ENCODE measurements at regions not wholly inside any gene's neighbourhood (a gene's known extent, or its start where the extent isn't known, plus 50 kb on each side); places are given as distances from the start of the nearest gene placed in this dataset.

DNA sequence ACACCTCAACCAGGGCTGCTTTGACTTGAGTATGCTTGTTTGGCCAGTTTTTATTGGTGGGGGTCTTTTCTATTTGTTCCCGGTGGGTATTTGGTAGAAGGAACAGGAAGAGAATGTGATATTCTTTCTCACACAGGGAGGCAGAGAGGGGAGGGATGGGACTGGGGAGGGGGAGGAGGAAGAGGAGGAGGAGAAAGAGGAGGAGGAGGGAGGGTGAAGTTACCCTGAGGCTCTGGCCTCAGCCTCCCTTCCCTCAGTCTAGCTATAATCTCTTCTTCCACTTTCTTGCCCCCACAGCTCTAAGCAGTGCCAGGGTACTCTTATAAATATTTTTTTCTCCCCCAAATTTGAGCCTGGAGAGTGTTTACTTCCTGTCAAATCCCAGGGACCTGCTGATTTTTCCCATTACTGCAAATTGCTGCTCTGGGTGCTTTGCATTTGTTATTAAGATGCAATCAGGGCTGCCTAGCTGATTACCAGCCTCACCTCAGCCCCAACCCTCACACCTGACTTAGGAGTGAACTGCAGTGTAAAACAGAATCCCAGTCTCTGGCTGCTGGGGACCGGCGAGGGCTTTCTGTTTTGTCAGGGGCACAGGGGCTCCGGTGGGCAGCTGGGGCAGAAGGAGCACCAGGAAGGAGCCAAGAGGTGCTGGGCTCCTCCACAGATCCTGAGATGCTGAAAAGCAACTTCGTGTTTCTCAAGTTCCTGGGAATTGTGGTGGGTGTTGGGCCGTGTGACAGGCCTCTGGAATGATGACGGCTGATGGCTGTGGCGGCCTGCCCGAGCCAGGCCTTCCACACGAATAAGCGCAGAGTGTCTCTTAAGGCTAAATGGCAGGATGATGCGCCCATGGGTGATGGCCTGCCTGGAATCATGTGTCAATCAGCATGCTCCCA lies 141.4 kb downstream of the CD83 start:
- DNase-seq: no peak

DNA sequence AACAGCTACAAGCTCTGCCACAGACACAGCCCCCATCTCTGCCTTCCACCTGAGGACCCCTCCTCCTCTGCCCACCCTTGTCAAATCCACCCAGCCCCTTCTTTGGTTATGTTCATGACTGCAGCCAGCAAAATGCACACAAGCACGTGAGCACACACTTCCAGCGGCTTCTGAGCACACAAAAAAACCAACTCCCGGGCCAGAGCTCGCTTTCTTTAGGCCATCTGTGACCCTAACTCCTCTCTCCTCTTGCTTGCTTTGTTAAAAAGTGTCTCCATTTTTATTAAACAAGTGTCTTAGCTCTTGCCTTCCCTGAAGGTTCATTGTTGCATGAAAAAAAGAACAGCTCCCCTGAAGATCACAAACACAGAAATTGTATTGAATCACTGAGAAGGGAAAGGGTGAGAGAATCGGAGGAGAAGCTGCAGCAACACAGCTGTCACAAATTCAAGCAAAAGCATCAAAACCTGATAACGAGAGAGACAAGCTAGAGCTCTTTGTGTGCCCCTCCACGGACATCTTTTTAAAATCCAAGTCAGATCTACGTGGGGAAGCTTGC lies 142.1 kb downstream of the CD83 start:
- DNase-seq: no peak

DNA sequence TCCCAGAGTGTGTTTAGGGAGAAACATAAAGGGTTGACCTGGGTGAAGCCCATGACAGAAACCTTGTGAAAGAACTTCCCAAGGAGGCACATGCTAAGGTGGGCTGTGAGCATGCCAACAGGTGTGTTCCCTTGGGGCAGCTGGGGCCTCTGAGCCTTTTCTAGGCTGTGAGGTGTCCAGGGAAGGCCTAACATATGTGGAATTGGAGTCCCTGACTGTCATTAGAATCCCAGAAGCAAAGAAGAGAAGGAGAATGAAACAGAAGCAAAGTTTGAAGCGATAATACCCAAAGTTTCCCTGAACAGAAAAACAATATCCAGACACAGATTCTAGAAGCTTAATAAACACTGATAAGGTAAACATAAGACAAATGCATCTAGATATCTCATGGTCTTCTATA lies 143.3 kb downstream of the CD83 start:
- DNase-seq: no peak

DNA sequence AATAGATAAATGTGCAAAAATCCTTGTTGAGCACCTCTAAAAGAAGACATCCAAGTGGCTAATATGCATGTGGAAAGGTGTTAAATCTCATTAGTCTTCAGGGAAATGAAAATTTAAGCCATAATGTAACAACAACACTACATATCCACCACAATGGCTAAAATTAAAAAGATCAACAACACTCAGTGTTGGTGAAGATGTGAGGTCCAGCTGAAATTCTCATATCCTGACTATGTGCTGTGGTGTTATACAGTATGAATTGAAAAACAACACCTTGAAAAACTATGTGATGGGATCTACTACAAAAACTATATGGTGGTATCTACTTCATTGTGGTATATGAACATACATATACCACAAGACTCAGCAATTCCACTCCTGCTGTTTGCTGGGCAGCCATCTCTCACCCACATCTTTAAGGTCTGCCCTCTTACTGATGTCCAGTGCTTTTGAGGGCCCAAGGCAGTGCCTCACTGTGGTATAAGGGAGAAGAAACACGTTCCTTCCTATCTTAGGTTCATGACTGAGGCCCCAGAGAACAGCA lies 146.4 kb downstream of the CD83 start:
- no peak for DNase-seq

DNA sequence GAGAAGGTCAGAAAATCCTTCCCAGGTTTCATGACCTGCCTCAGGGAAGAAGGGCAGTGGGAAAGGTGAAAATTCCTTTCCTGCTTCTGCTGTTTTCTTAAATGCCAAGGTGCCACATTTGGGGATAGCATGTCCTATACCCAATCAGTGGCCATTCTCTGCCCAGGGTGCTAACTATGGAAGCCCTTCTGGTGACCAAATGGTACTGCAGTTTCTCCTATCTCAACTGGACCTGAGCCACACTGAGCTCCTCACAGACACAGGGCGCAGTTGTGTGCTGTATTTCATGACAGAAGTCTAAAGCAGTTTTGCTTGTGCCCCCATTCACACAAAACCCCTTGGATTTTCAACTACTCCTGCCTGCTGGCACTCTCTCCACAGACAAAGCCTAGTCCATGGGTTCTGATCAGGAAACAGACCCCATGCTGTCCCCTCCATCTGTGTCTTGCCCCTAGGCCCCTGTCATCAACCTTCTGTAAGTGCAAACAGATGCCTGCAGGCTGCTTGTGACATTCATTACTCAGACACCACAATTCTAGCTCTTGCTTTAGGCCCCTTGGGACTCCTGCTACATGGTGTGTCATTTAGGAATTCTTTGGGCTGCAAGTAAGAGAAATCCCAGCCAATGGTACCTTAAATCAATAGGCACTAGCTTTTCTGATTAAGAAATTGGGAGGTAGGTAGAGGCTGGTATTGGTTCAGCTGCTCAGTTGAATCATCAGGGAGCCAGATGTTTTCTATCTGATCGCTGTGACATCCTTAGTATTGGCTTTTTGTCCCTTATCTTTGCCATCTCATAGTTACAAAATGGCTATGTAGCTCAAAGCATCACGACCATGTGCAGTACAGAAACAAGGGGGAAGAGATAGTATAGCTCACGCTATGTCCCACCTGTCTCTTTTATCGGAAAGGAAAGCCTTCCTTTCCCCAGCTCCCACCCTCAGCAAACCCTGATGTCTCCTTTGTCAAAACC lies 147.8 kb downstream of the CD83 start:
- no peak for DNase-seq

DNA sequence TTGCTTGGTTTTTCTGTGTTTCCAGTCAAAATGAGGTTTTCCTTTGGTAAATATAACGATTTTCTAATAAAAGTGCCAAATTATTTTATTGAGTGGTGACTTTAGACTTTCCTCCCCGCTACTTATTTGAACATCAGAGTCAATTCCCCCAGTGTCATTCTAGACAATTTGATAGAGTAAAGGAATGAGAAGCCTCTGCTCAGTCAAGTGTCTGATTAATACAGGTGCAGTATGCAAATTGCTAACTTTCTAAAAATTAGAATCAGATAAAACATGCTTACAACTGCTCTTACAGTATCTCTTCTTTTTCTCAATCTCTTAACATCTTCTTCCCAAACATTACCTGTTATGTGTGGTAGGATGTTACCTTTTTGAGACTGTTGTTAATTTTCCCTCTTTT lies 148.7 kb downstream of the CD83 start:
- no peak for DNase-seq

DNA sequence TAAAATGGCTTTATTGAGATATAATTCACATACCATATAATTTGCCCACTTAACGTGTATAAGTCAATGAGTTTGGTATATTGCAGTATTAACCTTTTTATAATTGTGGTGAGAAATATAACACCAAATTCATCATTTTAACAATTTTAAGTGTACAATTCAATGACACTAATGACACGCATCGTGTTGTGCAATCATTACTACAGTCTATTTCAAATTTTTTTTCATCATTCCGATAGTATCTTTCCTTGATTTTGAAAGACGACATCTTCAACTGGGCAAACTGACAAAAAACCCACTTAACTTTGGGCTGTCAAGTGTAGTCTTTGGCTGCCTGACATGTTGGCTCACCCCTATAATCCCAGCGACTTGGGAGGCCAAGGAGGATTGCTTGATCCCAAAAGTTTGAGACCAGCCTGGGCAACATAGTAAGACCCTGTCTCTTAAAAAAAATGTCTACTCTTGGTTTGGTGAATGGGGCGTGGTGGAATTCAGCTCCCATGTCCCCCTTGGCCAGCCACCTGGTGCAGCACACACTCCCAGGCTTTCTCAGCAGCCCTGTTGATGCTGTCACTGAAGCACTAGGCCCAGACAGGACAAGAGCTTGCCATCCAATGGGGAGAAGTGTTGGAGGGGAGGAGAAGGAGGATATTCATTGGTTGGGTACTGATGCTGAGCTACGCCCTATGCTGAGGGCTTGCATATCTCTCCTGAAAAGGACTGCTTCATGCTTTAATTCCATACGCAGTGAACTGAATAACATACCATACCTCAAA lies 150.5 kb downstream of the CD83 start:
- DNase-seq: no peak

DNA sequence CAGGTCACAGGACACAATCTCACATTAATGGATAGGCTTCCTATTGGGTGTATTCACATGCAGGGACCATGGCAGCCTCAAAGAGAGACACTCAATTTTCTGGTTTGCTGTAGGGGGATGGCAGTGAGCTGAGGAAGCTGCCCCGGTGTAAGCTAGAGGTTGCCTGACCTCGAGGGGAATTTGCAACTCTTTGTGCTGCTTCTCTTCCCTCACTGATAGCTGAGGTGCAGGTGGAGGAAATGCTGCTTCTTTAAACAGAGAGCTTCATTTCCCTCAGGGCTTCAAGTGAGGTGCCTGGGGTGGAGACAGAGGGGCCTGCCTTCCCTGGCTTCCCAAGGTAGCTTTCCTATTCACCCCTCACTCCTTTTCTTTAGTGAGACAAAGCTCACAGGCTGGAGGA lies 151.9 kb downstream of the CD83 start:
- no peak for DNase-seq

DNA sequence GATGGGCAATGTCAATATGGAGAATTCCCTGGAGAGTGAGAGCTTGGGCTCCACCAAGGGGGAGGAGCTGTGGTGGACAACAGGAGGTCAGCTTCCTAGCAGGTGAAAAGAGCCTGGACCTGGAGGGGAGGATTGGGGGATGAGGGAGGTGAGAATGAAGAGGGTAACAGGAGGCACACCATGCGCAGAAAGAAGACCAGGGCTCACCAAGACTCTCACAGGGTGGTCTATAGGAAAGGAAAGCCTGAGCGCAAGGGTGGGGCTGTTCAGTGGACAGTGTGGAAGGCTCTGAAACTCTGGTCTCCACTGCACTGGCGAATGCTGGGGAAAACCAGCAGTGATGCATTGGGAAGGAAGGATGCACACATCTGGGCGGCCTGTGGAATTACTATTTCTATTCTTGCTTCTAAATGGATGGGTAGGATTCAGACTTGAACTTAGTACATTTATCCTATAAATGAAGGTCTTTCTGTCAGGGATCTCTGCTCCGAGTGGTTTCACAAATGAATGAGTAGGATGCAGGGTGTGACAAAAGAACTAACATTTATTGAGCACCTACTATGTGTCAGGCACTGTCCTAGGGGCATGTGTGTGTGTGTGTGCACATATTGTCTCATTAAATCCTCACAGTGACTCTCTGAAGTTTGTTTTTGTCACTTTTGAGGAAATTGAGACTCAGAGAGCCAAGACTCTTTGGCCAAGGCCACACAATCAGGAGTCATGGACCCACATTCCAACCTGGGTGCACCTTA lies 152.7 kb downstream of the CD83 start:
- DNase-seq: no peak

DNA sequence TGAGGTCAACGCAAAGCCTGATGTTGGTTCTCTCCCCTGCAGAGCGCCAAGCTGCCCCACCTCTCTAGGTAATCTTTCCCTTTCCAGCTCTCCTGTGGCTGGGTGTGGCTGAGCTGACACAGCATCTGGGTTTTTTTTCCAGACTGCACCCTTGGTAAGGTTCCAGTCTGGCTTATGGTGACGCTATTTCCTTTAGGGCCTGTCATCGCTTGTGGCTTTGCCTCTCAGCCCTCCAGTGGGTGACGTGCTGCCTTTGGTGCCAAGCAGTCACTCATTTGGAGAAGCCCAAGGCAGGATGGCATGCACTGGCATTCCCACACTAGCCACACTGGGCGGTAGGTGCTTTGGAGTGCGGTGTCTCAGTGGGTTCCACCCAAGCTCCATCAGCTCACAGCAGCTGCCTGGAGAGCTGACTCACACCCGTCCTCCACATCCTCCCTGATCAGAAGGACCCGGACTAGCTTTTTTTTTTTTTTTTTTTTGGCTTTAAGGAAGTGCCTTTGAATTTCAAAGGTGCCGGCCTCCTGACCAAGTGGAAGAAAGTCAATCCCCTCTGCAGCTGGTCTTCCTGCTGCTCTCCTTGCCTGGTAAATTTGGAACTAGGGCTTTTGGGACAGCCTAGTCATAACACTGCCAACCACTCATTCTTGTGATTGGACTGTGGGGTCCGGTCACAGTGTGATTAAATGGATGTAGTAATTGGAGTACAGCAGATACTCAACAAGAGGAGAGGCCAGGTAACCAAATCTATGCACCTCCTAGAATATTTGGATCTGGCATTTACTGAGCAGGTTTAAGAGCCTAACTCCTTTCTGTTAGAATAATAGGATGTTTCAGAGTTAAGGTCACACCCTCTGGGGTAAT lies 153.6 kb downstream of the CD83 start:
- DNase-seq: no peak

DNA sequence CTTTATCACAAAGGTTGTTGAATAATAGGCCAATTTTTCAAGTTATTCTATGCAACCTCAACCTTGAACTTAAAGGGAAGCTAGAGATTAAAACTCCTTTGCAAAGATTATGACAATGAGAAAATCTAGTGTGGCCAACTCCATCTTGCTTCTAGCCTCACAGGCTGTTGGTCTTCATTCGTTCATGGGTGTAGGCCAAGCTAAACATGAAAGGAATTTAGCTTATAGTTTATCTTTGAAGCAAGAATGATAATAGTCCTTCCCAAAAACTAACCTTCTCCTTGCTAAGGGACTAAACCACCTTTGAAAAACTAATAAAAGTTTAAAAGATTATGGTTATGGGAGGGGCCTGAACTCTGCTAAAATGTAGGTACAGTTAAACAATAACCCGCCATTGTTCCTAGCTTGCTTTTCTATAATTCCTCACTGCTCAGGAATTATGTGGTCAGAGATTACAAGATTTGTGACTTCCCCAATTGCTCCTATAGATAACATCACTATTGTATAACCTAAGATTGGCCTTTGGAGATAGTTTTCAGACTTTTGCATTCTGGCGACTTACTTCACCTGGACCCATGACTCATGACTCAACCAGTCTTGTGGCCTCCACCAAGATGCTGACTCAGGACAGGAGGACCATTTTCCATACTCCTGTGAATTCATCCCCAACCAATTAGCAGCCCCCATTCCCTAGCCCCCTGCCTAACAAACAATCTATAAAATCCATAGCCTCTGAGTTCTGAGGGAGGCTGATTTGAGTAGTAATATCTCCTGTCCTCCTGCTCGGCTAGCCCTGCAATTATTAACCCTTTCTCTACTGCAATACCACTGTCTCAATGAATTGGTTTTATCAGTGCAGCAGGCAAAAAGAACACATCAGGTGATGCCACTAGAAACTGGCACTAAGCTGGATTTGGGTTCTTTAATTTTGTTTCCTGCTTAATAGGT lies 154.5 kb downstream of the CD83 start:
- DNase-seq: no peak

DNA sequence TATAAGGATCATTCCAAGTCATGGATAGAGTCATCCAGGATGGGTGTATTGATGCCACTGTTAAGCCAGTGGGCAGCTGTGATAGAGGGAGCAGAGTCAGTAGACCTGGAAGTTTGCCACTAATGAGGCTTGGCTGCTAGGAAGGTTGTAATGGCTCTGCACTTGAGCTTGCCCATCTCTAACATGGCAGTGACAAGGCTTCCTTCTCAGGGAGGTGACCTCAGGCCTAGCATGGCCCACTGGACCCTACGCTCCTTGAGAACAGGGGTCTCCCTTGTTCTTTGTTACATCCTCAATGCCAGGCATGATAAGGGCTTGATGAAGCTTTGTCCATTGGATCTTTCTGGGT lies 155.1 kb downstream of the CD83 start:
- DNase-seq: no peak

DNA sequence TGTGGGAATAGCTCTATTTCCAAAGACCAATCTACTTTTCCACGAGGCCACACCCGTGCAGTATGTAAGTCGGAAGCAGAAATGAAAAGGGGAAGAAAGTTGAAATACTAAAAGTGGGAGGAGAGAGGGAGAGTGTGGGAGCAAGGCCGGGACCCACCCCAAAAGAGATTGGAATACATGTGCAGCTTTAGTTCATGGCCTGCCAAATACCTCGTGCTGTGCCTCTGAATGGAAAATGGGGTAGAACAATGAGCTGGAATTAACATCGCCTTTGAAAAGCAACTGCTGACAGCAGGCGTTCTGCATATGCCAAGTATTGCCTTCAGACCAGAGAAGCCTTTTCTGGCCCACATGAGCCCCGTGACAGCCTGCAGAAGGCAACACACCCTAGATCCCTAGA lies 155.6 kb downstream of the CD83 start:
- no peak for DNase-seq

DNA sequence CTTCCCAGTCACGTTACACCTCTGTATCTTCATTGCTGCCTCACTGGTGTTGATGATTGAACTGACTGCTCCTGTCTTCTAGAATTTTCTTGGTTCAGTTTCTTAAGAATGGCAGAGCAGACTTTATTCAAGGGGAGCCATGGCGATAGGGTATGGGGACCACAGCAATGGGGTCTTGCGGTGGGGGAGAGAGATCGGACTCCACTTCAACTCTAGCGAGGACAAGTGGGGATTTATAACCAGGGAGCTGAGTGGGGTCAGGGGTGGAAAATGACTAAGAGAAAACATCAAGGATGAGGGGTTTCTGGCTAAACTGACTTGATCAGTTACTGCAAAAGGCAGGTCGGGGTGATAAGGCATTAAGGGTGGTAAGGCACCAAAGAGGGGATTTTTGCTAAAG lies 156.4 kb downstream of the CD83 start:
- no peak for DNase-seq

DNA sequence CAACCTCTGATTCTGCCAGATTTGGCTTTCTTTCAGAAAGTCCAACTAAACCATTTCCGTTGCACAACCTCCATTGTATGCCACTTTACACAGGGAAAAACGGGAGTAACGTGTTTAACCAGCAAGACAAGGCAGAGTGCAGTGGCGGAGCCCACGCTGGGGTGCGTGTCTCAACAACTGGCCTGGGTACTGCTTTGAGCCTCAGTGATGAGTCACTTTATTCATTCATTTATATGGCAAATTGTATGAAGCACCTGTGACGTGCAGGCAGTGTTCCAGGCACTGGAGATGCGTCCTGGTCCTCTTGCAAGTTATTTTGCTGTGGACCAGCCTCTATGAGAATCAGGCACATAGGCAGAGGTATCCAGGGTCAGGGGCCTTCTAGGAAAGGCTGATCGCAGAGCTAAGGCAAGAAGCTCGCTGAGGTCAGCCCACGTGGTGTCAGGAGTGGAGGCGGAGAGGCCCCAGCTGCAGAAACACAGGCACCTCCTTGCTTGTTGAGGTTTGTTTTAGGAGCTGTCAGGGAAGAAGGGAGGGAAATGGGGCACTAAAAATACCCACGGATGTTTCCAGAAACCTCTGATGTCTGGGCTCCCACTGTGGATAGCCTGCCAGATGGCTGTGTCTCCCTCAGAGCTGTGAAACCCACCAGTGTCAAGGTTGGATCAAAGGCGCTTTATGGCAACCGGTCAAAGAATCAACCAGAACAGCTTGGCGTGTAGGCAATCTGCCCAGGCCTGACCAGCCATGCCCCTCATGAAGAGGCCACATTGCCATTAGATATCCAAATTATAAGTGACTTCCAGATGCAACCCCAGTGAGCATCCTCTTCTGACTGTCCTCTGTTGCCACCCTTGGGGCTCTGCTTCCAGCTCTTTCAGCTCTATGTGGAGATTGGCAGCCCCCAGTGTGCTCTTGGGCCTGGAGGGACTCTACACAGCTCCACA lies 157.2 kb downstream of the CD83 start:
- no peak for DNase-seq

DNA sequence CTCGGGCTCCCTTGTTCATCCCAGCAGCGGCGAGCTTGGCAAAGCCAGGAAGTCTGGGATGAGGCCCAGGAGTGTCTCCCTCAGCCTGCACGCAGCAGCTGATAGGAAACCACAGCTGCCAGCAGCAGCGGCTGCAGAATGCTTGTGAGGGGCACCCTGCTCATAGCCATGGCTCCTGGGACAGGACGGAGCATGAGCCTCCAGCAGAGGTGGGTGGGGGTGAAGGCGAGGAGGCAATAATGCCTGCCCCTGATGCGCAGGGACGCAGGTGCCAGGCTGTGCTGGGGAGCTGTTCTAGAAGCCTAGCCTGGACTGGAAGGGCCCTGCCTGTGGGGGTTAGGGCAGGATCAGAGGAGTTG lies 157.9 kb downstream of the CD83 start:
- no peak for DNase-seq

DNA sequence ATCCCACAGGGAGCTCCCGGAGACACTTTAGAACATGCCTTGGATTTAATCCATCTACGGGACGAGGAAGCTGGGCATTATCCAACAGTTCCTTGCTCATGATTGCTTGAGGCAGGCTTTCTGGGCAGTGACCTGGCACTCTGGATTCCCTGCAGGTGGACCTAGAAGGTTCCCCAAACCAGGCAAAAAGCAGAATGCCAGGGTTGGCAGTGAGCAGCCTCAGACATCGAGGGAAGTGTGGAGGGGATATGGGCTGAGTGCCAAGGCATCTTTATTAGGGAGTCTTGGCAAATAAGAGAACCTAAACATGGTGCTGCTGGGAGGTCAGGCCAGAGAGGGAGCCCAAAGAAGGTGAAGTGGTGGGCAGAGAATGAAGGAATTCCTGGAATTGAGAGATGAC lies 158.5 kb downstream of the CD83 start:
- no peak for DNase-seq

DNA sequence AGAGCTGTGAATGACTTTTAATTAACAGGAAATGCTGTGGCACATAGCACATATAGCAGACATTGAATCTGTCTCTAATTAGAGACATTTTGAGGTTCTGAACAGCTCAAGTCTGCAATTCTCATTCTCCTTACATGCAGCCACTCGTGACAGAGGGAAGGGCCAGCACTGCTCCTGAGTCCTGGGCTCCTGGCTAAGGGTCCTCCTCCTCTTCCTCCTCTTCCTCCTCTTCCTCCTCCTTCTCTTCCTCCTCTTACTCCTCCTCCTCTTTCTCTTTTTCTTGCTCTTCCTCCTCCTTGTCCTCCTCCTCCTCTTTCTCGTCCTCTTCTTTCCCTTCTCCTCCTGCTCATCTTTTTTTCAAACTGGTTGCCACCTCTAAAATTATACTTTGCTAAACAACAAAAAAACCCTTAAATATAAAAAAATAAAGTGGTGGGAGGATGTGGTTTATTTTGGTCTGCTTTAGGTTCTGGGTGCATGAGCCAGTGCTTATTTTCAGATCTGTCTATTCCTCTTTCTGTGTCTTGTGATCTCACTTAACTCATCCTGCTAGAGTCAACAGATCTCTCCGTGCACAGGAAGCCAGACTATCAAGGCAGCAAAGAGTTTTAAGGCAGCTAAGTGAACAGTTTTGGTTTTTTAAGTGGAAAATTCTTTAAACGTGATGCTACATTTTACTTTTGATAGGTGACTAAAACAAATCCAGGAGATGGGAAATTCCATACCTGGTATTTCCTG lies 159.3 kb downstream of the CD83 start:
- no peak for DNase-seq
